GM18498 (cell line): ENCODE measurements at regions not wholly inside any gene's neighbourhood (a gene's known extent, or its start where the extent isn't known, plus 50 kb on each side); places are given as distances from the start of the nearest gene placed in this dataset.

Experiments used
- ATAC-seq: cut with Tn5 transposase; IDR thresholded peaks from one replicate; pipeline ENCODE4 v1.9.1; 2021; ENCODE audit warnings: mild to moderate bottlenecking, moderate library complexity; ENCODE audit not compliant: unreplicated experiment

GRCh38 chr3:10555263-10555662, 49.9 kb upstream of the ATP2B2 start:
- ATAC-seq: no peak

GRCh38 chr3:10556312-10556711, 50.9 kb upstream of the ATP2B2 start:
- no peak for ATAC-seq

GRCh38 chr3:10557250-10557649, 51.9 kb upstream of the ATP2B2 start:
- ATAC-seq: no peak

DNA sequence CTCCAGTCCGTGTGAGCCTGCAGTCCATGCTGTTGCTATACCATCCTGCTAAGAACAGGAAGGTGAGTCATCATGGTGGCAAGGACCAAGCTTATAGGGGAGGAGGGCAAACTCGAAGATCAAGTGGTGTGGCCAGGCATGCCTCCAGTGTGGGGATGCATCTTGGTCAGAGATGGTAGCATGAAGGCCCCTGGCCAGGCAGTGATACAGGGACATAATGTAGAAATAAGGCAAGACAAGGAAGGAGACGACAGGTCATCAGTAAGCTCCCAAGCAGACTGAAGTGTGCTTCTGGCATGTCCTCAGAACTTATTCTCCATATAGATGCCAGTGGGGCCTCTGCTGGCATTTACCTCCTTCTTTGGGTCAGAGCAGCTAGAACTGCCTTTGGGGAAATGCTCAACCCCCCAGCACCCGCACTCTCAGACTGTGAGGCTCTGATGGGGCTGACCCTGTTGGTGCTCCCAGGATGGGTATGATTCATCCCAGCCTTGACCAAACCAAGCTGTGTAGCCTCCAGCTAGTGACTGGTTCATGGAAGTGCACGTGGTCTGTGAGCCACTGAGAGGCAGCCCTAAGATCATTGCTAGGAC, 52.5 kb upstream of the ATP2B2 start:
- no peak for ATAC-seq

GRCh38 chr3:10558736-10559135, 53.4 kb upstream of the ATP2B2 start:
- no peak for ATAC-seq

GRCh38 chr3:10560060-10560861, 54.9 kb upstream of the ATP2B2 start:
- no peak for ATAC-seq

GRCh38 chr3:10561162-10561945, 56.0 kb upstream of the ATP2B2 start:
- ATAC-seq: no peak

DNA sequence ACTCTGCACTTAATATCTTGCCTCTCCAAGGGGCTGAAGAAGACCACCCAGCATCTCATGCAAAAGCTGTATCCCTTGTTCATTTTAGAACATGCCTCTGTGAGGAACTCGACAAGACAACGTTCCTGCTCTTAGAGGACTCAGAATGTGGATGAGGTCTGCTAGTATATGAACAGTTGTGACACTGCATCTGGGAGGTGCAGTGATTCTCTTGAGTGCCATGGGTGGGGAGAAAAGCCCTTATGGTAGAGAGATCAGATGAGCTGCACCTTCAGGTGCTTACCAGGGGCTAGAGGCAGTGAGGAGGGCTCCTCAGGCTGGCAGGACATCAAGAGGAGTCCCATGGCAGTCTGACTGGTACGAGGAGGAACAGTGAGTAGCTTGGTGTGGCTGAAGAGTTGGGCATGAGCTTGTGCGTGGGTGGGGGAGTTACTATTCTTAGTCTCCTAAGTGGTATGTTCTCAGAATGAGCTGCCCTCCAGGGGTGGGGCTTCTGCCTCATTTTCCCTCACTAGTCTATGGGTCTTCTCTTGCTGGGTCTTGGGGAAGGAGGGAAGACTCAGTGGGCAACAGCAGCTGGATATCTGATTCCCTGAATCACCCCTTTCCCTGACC, 56.7 kb upstream of the ATP2B2 start:
- ATAC-seq: no peak

GRCh38 chr3:10563396-10563795, 58.0 kb upstream of the ATP2B2 start:
- ATAC-seq: no peak

- no peak for ATAC-seq
These were observed 60.4 kb upstream of the ATP2B2 start for GRCh38 chr3:10565814-10566213.

- no peak for ATAC-seq
These were observed 61.1 kb upstream of the ATP2B2 start for GRCh38 chr3:10566451-10566850.

- no peak for ATAC-seq
These were observed 63.2 kb upstream of the ATP2B2 start for GRCh38 chr3:10568549-10568948.

GRCh38 chr3:10570196-10570946, 65.0 kb upstream of the ATP2B2 start:
- ATAC-seq: no peak

- ATAC-seq: no peak
These were observed 68.8 kb upstream of the ATP2B2 start for GRCh38 chr3:10574101-10574620.

GRCh38 chr3:10575601-10576160, 70.3 kb upstream of the ATP2B2 start:
- no peak for ATAC-seq

DNA sequence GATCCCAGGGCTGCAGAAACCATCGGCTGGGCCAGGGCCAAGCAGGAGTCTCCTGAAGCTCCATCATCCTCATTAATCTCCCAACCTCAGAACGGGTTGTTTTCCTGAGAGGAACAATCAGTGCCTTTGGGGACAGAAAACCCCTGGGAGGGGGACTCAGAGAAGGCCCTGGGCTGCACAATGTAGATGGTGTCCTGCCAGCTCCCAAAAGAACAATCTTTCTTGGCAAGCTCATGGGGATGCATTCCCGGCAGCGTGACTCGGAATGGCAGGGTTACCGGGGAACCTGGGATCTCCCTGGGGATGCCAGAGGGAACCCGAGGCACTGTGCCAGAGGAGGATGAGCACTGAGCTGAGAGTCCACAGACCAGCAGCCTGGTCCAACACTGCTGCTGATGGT, 72.1 kb upstream of the ATP2B2 start:
- ATAC-seq: no peak

GRCh38 chr3:10580426-10580825, 75.0 kb upstream of the ATP2B2 start:
- no peak for ATAC-seq

DNA sequence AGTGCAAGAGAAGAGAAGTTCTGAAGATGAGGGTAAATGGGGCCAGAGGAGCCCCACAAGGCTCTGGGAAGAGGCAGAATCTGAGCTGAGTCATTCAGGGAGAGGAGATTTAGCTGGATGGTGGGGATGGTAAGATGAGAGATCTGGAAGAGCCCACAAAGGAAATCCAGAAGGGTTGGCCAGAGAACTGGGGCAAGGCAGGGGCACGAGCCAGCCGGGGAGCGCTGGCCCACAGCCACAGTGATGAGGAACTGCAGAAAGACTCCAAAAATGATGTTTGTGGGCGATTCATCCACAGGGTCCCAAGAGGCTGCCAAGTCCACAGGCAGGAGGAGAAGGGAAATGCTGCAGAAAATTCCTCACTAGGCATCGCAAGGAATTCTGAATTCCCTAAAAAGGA, 75.9 kb upstream of the ATP2B2 start:
- ATAC-seq: no peak

DNA sequence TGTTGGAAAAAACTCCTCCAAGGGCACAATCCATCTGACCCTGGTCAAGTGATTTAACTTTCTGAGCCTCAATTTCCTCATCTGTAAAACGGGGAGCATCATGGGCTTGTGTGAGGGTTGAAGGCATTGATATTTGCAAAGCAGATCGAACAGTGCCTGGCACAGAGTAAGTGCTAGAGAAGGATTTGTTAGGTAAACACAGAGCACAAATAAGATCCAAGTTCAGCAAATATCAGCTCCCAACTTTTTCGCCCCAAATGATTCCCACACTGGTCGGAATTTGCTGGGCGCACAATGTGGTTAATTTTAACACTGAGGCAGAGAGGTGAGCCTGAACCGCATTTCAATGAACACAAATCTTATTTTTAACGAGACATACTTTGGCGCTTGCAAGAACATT, 76.3 kb upstream of the ATP2B2 start:
- ATAC-seq: no peak

DNA sequence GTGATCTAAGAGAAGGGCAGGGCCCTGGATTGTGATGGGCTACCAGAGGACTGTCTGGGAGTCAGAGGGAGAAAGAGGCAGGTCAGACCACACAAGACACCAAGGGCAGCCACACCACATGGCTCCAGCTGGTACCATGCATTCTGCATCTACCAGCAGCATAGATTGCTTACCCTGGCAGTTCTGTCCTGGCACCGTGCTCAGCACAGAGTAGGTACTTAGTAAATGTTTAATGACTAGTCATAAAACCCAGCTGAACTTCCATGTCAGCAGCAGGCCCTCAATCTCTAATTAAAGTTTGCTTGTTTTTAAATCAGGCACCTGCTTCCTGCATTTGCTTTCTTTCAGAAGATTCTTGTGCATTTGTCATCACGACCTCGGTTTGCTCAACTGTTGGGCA, 77.3 kb upstream of the ATP2B2 start:
- no peak for ATAC-seq
